Astrocyte of the hippocampus (primary cell): ENCODE measurements at regions not wholly inside any gene's neighbourhood (a gene's known extent, or its start where the extent isn't known, plus 50 kb on each side); places are given as distances from the start of the nearest gene placed in this dataset.

Experiments used
- DNase-seq: peaks from one replicate; pipeline ENCODE4 v3.0.0; 2011; ENCODE audit warnings: low read depth, low spot score

GRCh38 chr2:184524551-184525382, 73.6 kb upstream of the ZNF804A start:
- DNase-seq: no peak

- no peak for DNase-seq
These were observed 71.3 kb upstream of the ZNF804A start for GRCh38 chr2:184527058-184527457.

- DNase-seq: no peak
These were observed 70.2 kb upstream of the ZNF804A start for GRCh38 chr2:184528119-184528518.

- no peak for DNase-seq
These were observed 68.1 kb upstream of the ZNF804A start for GRCh38 chr2:184530239-184530638.

- DNase-seq: no peak
These were observed 67.4 kb upstream of the ZNF804A start for GRCh38 chr2:184530959-184531358.

GRCh38 chr2:184532551-184532950, 65.8 kb upstream of the ZNF804A start:
- no peak for DNase-seq

GRCh38 chr2:184534986-184535385, 63.3 kb upstream of the ZNF804A start:
- no peak for DNase-seq

GRCh38 chr2:184540246-184540789, 58.0 kb upstream of the ZNF804A start:
- no peak for DNase-seq

GRCh38 chr2:184541591-184541990, 56.7 kb upstream of the ZNF804A start:
- DNase-seq: no peak

- no peak for DNase-seq
These were observed 54.5 kb upstream of the ZNF804A start for GRCh38 chr2:184543832-184544231.
